DND-41 (cell line): ENCODE measurements at regions not wholly inside any gene's neighbourhood (a gene's known extent, or its start where the extent isn't known, plus 50 kb on each side); places are given as distances from the start of the nearest gene placed in this dataset.

ENCODE experiments used
- ATAC-seq: fragments of 200-7000 bp; cut with Tn5 transposase; 3 replicates; pipeline ENCODE4 v1.9.1; 2021; ENCODE audit warnings: low read depth; ENCODE audit not compliant: insufficient read depth
- DNase-seq: peaks from one replicate; pipeline ENCODE4 v3.0.0-alpha.2; 2020
- H2AFZ ChIP-seq: 2 replicates; pipeline ENCODE4 v1.6.0; 2012; ENCODE audit warnings: low read depth, low read length
- H3K27ac ChIP-seq: 2 replicates; pipeline ENCODE4 v1.5.1; 2012; ENCODE audit warnings: low read length, inconsistent platforms
- H3K27me3 ChIP-seq: fragments of 200-600 bp; sonication (generic); 2 replicates; pipeline ENCODE4 v1.6.0; 2012; ENCODE audit warnings: low read length, mild to moderate bottlenecking, inconsistent platforms; ENCODE audit not compliant: insufficient read depth, poor library complexity
- H3K36me3 ChIP-seq: 2 replicates; pipeline ENCODE4 v1.5.1; 2012; ENCODE audit warnings: low read length, inconsistent platforms; ENCODE audit not compliant: insufficient read depth
- H3K4me1 ChIP-seq: 2 replicates; pipeline ENCODE4 v1.5.1; 2012; ENCODE audit warnings: mild to moderate bottlenecking, low read length; ENCODE audit not compliant: insufficient read depth
- H3K4me2 ChIP-seq: 2 replicates; pipeline ENCODE4 v1.6.0; 2012; ENCODE audit warnings: mild to moderate bottlenecking, moderate library complexity, low read length, inconsistent platforms; ENCODE audit not compliant: insufficient read depth
- H3K4me3 ChIP-seq, 2 experiments: fragments of 200-600 bp in 1 of 2; shearing (Covaris generic) in 1 of 2; 2 replicates each; pipeline ENCODE4 v1.5.1; 2012 to 2016; ENCODE audit warnings: inconsistent platforms in 2 of 2, low read length in 2 of 2, mild to moderate bottlenecking in 2 of 2, low read depth in 1 of 2, moderate library complexity in 1 of 2
- H3K79me2 ChIP-seq: 2 replicates; pipeline ENCODE4 v1.6.0; 2012; ENCODE audit warnings: low read length, inconsistent platforms; ENCODE audit not compliant: insufficient read depth
- H3K9ac ChIP-seq: 2 replicates; pipeline ENCODE4 v1.6.0; 2012; ENCODE audit warnings: low read depth, mild to moderate bottlenecking, inconsistent platforms, low read length, moderate library complexity
- H3K9me3 ChIP-seq: 2 replicates; pipeline ENCODE4 v1.5.1; 2012; ENCODE audit warnings: low read length, moderate library complexity, mild to moderate bottlenecking, inconsistent platforms; ENCODE audit not compliant: insufficient read depth, severe bottlenecking
- H4K20me1 ChIP-seq: 2 replicates; pipeline ENCODE4 v1.6.0; 2012; ENCODE audit warnings: low read length; ENCODE audit not compliant: insufficient read depth
- EZH2 ChIP-seq: IDR thresholded peaks from 3 replicates; pipeline ENCODE4 v1.6.1; 2012; ENCODE audit warnings: borderline replicate concordance, low read depth, mild to moderate bottlenecking, moderate library complexity, low read length, inconsistent platforms; ENCODE audit not compliant: severe bottlenecking
- TF ChIP-seq, protein P1 (sequence below): IDR thresholded peaks from 2 replicates; pipeline ENCODE4 v1.5.1; 2012; ENCODE audit warnings: borderline replicate concordance, low read length, moderate library complexity, mild to moderate bottlenecking; ENCODE audit not compliant: poor library complexity, severe bottlenecking; ENCODE audit errors: extremely low read depth

GRCh38 chr14:106562451-106562850 is 1036.1 kb downstream of the TMEM121 start:
- no peaks in the 10 kb centered on the region for H3K27me3 ChIP-seq
- H3K9me3 ChIP-seq: no peaks in the 10 kb centered on the region
- no peaks in the 10 kb centered on the region for H4K20me1 ChIP-seq

DNA sequence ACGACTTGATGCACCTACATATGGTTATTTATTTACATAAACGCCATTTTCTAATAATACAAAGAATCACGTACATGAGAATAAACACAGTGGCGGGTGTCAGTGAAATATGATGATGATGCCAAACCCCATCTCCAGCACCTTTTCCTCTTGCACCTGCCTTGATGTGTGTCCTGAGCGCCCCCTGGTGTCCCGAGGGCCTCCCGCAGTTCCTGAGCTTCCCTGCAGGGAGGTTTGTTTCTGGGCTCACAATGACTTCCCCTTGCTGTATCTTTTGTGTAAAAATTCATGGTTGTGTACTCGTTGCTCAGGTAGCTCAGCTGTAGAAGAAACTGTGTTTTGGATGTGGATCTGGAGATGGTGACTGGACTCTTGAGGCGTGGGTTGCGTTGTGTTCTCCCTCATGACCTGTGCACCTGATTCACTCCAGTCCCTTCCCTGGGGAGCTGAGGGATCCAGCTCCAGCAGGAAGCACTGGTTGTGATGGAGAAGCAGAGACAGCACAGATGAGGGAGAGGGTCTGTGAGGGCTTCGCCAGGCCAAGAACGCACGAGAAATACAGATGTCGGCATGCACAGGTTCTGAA is 1037.8 kb downstream of the TMEM121 start:
- no peaks in the 10 kb centered on the region for H4K20me1 ChIP-seq
- no peak overlapping the region for H3K4me3 ChIP-seq
- 0 out of 2 replicates have a peak overlapping the region, but pooled peaks have one; percentile 1 for H2AFZ ChIP-seq
- DNase-seq: peak; percentile 86
- peak; percentile 89 for ATAC-seq
- H3K27ac ChIP-seq: peak overlapping the region; percentile 49
- H3K4me2 ChIP-seq: no peak overlapping the region
- H3K27me3 ChIP-seq: no peaks in the 10 kb centered on the region
- H3K79me2 ChIP-seq: no peaks in the 10 kb centered on the region
- peaks cover 6% of the 10 kb centered on the region for H3K4me1 ChIP-seq
- no peak overlapping the region for H3K9ac ChIP-seq
- no peaks in the 10 kb centered on the region for H3K36me3 ChIP-seq
- TF ChIP-seq, protein P1, sequence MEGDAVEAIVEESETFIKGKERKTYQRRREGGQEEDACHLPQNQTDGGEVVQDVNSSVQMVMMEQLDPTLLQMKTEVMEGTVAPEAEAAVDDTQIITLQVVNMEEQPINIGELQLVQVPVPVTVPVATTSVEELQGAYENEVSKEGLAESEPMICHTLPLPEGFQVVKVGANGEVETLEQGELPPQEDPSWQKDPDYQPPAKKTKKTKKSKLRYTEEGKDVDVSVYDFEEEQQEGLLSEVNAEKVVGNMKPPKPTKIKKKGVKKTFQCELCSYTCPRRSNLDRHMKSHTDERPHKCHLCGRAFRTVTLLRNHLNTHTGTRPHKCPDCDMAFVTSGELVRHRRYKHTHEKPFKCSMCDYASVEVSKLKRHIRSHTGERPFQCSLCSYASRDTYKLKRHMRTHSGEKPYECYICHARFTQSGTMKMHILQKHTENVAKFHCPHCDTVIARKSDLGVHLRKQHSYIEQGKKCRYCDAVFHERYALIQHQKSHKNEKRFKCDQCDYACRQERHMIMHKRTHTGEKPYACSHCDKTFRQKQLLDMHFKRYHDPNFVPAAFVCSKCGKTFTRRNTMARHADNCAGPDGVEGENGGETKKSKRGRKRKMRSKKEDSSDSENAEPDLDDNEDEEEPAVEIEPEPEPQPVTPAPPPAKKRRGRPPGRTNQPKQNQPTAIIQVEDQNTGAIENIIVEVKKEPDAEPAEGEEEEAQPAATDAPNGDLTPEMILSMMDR: peak; percentile 90
- no peak for TF ChIP-seq EZH2
- H3K9me3 ChIP-seq: no peaks in the 10 kb centered on the region

More at GRCh38 chr14:106562451-106562850, 1036.1 kb downstream of the TMEM121 start:
- DNase-seq (no peak), ATAC-seq (no peak)
- TF ChIP-seq, protein P1: no peak
- no peak for TF ChIP-seq EZH2
- H3K9ac ChIP-seq: no peak overlapping the region
- H3K27ac ChIP-seq: no peak overlapping the region
- H3K4me3 ChIP-seq: no peak overlapping the region
- H3K4me1 ChIP-seq: peaks cover 6% of the 10 kb centered on the region
- H3K79me2 ChIP-seq: no peaks in the 10 kb centered on the region
- no peaks in the 10 kb centered on the region for H3K36me3 ChIP-seq
- H2AFZ ChIP-seq: no peak overlapping the region
- no peak overlapping the region for H3K4me2 ChIP-seq

DNA sequence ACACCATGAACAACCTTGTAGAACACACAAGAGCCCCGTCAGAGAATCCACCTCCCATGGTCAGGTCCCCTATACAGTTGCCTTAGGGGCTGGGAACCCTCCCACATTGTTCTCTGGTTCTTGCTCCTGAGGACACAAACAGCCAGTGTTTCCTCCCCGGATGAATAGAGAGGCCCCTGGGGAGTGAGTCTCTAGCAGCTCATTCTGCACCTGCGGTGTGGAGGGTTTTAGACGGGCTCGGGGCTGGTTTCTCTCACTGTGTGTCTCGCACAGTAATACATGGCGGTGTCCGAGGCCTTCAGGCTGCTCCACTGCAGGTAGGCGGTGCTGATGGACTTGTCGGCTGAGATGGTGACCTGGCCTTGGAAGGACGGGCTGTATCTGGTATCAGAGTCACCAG is 1052.1 kb downstream of the TMEM121 start:
- ATAC-seq (peak; percentile 95), DNase-seq (peak; percentile 89)
- Histone ChIP-seq H3K27me3 (no peaks in the 10 kb centered on the region), H2AFZ (peak overlapping the region; percentile 36; the same call in 1 of the 2 replicates), H3K9ac (peak overlapping the region; percentile 55), H3K36me3 (no peaks in the 10 kb centered on the region), H3K79me2 (0 out of 2 replicates have a peak, but pooled peaks cover 2% of the 10 kb centered on the region), H3K4me1 (peaks cover 60% of the 10 kb centered on the region), H4K20me1 (no peaks in the 10 kb centered on the region), H3K4me2 (peak overlapping the region; percentile 47), H3K9me3 (no peaks in the 10 kb centered on the region), H3K27ac (peak overlapping the region; percentile 94), H3K4me3 (peak overlapping the region in 1 of 2 experiments; percentile 37; a peak in 2 of 4 replicates)
- TF ChIP-seq, protein P1: no peak
- no peak for TF ChIP-seq EZH2
